NCI-H2029 treated with DMSO at 0.1 percent for 48 hours (cell line): ENCODE measurements at regions not wholly inside any gene's neighbourhood (a gene's known extent, or its start where the extent isn't known, plus 50 kb on each side); places are given as distances from the start of the nearest gene placed in this dataset.

Source experiments
- DNase-seq: peaks from one replicate; lab custom pipeline; 2025; lab: John Stamatoyannopoulos, UW

GRCh38 chr12:91968076-91968776, 177.4 kb downstream of the BTG1 start:
- DNase-seq, result no peak

GRCh38 chr12:91967590-91967989, 178.1 kb downstream of the BTG1 start:
- no peak for DNase-seq

DNA sequence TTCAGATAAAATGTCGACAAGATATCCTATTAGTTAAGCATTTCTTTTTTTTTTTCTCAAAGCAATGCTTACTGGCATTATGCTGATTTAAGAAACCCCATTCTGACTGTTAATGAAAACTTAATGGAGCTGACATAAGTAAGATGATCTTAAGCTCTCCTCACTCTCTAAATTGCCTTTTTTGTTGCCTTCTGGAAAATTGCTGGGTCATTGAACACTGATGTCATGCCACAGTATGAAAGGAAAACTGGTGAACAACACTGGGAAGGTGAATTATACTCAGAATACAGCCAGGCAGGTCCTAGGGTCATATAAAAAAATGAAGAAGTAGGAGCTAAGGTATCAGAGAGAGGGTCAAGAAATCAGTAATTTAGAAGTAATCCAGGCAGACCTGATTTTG, 179.9 kb downstream of the BTG1 start:
- no peak for DNase-seq

DNA sequence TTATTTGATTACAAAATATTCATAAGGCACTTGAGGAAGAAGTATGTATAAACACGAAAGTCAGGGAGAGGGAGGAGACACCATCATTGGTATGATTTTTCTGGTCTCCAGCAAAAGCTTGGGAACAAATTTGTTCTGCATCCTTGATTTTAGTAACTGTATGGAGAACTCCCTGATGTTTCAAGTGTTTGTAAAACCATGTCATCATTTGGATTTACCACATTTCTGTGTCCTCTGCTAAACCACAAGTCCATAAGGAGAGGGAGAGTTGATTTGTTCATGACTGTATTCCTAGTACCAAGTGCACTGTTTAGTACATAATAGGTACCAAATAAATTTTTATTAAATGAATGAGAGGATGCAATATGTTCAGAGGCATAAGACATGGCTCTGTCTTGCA, 181.1 kb downstream of the BTG1 start:
- DNase-seq, result no peak

DNA sequence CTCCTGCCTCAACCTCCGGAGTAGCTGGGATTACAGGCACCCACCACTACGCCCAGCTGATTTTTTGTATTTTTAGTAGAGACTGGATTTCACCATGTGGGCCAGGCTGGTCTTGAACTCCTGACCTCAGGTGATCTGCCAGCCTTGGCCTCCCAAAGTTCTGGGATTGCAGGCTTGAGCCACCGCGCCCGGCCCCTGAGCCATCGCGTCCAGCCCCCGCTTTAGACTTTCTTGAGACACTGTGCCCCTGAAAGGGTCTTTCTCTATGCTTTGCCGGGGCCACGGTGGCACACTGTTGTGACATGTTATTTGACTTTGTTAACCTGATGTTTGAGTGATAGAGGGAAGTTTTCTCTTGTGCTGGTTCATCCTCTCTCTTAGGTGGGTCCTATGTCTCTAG, 186.4 kb downstream of the BTG1 start:
- DNase-seq, result no peak

- DNase-seq, result no peak
These were observed 186.8 kb downstream of the BTG1 start for GRCh38 chr12:91958816-91959215.

- no peak for DNase-seq
These were observed 190.9 kb downstream of the BTG1 start for GRCh38 chr12:91954747-91955146.

DNA sequence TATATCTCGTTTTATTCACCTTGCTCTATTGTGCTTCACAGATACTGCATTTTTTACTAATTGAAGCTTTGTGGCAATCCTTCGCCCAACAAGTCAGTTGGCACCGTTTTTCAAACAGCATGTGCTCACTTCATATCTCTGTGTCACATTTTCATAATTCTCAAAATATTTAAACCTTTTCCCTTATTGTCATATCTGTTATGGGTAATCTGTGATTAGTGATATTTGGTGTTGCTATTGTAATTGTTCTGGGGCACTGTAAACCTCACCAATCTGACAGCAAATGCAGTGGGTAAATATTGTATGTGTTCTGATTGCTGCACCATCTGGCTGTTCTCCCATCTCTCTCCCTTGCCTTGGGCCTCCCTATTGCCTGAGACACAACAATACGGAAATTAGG, 191.3 kb downstream of the BTG1 start:
- DNase-seq, result no peak

DNA sequence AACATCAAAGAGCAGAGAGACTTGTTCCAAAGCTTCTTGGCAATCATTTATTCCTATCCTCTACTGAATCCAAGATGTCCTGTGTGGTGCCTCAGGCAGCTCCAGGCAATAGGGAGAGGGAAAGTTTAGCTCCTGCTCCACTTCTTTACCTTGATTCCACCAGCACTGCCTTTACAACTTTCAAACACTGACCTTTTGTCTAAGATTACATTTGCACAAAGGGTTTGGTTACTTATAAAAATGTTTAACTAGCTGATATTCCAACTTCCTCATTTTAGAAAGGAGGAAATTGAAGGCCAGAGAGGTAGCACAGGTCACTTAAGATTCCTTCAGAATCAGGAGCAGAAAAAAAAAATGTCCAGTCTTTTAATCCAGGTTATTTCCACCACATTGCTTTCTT, 192.7 kb downstream of the BTG1 start:
- DNase-seq, result no peak

DNA sequence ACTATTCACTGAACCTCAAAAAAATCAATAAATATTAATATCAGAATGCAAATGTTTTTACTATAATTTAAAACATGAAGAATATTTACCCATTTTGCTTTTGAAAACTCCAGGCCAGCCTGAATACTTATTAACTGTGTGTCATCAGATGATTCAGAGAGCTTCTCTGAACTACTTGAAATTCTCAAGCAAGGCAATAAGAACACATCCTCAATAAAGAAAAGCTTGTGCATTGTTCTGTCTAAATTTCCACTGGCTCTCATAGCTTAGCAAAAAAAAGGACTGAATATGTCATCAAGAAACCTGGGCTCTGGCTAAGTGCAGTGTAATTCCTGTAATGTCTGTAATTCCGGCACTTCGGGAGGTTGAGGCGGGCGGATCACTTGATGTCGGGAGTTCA, 194.1 kb downstream of the BTG1 start:
- DNase-seq, result no peak

DNA sequence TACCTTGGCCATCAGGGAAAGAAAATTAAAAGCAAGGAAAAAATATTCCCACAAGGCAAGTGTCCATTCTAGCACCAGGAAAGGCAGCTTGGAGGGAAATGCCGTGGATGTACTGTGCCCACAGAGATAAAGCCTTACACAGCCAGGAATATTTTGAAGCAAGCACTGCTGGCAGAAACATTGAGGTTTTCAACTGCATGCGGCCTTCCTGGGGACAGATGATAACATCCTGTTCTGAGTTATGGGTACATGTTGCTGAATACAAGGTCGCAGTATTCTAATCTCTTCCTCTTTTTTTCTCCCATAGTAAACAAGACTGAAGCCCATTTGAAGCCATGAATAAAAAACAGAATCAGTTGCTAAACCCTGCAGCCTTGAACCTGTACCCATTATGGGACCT, 197.1 kb downstream of the BTG1 start:
- no peak for DNase-seq

GRCh38 chr12:91947459-91947858, 198.2 kb downstream of the BTG1 start:
- DNase-seq, result no peak

DNA sequence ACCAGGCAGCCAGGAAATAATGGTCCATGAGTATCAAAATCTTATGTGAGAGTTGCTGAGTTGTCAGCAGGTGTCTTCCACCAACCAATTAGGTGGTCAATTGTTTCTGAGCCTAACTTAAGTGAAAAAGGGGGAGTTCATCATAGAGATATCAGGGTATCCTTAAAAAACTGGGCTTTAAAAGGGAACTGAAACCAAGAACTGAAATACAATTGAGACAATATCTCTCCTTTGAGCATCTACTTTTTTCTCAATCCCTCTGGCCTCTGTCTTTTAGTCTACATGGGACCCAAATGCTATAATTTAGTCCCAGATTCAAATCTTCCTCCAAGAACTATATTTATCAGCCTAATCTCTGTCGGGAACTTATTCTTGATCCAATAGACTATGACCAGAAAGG, 201.0 kb downstream of the BTG1 start:
- DNase-seq, result no peak

GRCh38 chr12:91940826-91941570, 204.6 kb downstream of the BTG1 start:
- DNase-seq, result no peak

- DNase-seq, result no peak
These were observed 205.3 kb downstream of the BTG1 start for GRCh38 chr12:91940322-91940721.

GRCh38 chr12:91937706-91938105, 207.9 kb downstream of the BTG1 start:
- no peak for DNase-seq

DNA sequence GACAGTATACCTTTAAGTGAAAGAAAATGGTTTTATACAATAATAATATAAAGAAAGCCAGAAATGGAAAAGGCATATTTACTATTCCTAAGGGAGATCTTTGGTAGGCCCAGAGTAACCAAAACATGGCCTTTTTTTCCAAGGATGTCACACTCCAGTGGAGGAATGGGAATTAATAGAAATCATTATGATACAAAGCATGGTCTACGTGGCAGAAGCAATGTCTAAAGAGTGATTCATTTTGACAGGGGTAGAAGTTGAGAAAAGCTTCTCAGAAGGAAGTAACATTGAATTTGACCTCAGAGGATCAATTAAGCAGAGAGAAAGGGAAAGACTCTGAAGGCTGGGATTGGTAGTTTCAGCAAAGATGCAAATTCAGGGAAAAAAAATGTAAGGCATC, 208.6 kb downstream of the BTG1 start:
- no peak for DNase-seq

GRCh38 chr12:91935296-91935695, 210.3 kb downstream of the BTG1 start:
- DNase-seq, result no peak

DNA sequence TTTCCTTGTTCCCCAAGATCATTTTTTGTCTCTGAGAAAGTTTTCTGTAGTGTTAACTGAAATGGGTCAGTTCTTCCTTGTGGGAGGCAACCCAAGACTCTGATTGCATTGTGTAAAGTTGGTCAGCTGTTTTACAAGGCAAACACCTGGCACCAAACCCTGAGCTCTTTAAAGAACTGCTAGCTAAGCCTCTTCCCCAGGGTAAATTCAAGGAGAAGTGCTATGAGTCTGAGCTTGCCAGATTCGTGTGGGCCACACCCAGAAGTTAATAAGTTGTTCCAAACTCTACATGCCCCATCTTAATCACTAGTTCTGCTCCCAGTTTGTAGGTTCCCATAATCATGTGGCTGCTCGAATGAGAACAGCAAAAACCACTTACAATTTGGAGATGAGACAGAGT, 214.5 kb downstream of the BTG1 start:
- DNase-seq, result peak; percentile 15

DNA sequence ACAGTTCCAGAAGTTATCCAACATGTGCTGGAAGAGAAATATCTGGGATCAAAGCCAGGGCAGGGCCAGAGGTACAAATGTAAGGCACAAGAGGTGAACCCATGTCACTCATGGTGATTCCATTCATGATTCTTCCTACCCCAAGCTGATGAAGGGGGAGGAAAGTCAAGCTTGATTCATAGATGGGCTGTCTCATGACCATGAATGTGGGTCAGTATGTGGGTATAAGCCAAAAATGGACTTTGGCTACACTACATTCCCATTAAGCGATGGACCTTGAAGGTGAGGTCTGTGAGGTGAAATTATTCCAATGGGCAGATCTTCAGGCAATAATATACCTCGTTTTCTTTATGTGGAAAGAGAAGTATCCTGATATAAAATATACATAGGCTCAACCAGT, 217.1 kb downstream of the BTG1 start:
- DNase-seq, result no peak

DNA sequence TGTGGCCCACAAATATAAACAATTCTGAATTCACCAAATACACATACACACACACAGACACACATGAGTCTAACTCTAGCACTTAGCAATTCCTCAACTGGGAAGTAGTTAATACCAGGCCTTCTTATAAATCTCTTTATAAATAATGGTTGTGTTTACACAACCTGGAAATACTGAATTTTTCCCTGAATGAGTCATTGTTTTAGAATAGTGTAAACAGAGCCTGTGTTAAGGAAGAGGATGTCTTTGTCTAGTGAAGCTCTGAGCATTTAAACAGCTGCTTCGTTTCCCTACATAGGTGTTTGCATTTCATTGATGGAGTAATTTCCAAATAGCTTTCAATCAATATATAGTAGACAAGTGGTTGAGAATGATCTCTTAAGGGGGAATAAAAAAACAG, 218.8 kb downstream of the BTG1 start:
- DNase-seq, result peak; percentile 91

DNA sequence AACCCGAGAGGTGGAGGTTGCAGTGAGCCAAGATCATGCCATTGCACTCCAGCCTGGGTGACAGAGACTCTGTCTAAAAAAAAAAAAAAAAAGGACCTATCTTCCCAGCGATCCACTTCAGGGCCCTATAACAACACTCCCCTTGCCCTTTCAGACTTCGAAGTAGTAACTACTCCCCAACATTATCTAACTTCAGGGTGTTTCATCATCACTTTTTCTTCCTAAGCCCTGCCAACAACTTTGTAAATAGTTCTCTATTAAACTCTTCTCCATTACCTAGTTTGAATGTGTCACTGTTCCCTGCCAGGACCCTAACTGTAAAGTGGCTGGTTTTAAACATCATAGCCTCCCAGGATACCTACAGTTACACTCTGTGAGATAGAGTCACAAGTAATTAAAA, 220.8 kb downstream of the BTG1 start:
- DNase-seq, result no peak

- no peak for DNase-seq
These were observed 221.8 kb downstream of the BTG1 start for GRCh38 chr12:91923864-91924263.

GRCh38 chr12:91922674-91923073, 223.0 kb downstream of the BTG1 start:
- DNase-seq, result no peak
